ENCODE measurements at regions not wholly inside any gene's neighbourhood (a gene's known extent, or its start where the extent isn't known, plus 50 kb on each side); places are given as distances from the start of the nearest gene placed in this dataset.

DNA sequence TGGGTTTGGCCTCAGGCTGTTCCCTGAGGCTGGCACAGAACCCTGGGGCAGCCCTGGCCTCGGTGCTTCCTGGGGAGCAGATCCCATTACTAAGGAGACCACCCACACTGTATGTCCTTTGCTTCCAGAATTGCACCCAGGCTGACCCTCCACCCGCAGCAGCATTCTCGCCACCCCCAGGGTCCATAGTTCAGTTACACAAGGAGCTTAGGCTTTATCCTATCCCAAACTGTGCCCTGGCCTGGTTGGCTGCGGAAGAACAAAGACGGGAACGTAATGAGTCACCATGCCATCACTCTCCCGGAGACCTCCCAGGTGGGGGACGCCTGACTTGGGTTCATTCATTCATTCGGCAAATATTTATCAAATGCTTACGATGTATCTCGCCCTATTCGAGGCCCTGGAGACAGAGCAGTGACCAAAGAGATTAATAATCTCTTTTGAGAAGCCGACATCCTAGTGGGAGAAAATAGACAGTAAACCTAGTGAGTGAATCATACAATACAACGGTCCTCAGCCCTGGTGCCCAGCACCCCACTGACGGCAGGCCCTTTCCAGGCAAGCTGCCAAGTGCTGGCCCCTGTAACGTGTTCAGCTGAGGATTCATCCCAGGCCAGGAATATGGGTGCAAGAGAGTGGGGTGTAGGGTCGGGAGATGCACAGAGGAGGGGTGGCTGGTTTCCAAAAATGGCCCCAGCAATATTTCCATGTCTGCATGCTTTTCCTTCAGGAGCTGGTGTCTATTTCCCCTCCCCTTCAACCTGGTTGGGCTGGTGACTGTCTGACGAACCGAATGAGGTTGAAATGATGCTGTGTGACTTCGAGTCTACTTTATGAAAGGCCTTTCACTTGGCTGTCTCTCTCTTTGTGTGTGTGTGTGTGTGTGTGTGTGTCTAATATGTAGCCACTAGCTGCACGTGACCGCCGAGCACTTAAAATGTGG is 134.2 kb downstream of the MGAT5B start:
- TF ChIP-seq, protein P1, sequence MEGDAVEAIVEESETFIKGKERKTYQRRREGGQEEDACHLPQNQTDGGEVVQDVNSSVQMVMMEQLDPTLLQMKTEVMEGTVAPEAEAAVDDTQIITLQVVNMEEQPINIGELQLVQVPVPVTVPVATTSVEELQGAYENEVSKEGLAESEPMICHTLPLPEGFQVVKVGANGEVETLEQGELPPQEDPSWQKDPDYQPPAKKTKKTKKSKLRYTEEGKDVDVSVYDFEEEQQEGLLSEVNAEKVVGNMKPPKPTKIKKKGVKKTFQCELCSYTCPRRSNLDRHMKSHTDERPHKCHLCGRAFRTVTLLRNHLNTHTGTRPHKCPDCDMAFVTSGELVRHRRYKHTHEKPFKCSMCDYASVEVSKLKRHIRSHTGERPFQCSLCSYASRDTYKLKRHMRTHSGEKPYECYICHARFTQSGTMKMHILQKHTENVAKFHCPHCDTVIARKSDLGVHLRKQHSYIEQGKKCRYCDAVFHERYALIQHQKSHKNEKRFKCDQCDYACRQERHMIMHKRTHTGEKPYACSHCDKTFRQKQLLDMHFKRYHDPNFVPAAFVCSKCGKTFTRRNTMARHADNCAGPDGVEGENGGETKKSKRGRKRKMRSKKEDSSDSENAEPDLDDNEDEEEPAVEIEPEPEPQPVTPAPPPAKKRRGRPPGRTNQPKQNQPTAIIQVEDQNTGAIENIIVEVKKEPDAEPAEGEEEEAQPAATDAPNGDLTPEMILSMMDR (IDR thresholded peaks at IDR 0.05), result no peak
- TF ChIP-seq POLR2A (IDR thresholded peaks at IDR 0.05) (no peak), EP300 (IDR thresholded peaks at IDR 0.05) (no peak)

Measured in ovary (tissue), 3 donors.